Neuronal stem cell (in vitro differentiated cells): ENCODE measurements at regions not wholly inside any gene's neighbourhood (a gene's known extent, or its start where the extent isn't known, plus 50 kb on each side); places are given as distances from the start of the nearest gene placed in this dataset.
"Not testable (repeated sequence)": the region's sequence is repeated elsewhere in the genome, so short reads cannot be mapped to it uniquely, and the experiment has no call there.

Experiments used
- DNase-seq: peaks from one replicate; pipeline ENCODE4 v3.0.0-alpha.2; 2013; ENCODE audit warnings: low spot score
- H2AFZ ChIP-seq: one replicate; pipeline ENCODE4 v1.6.1; 2013; ENCODE audit warnings: mild to moderate bottlenecking, low read length, inconsistent platforms
- H2AK5ac ChIP-seq: 2 replicates; pipeline ENCODE4 v1.6.1; 2013; ENCODE audit warnings: low read depth, mild to moderate bottlenecking, inconsistent platforms, low read length, moderate library complexity, mixed read lengths
- H2BK120ac ChIP-seq: 2 replicates; pipeline ENCODE4 v1.6.1; 2013; ENCODE audit warnings: low read depth, mild to moderate bottlenecking, inconsistent platforms, low read length, moderate library complexity, mixed read lengths
- H2BK12ac ChIP-seq: one replicate; pipeline ENCODE4 v1.6.1; 2013; ENCODE audit warnings: low read length, inconsistent platforms
- H2BK15ac ChIP-seq: 2 replicates; pipeline ENCODE4 v1.6.1; 2013; ENCODE audit warnings: mild to moderate bottlenecking, low read length, inconsistent platforms, mixed read lengths
- H2BK5ac ChIP-seq: one replicate; pipeline ENCODE4 v1.6.1; 2013; ENCODE audit warnings: inconsistent platforms, mild to moderate bottlenecking, low read length, moderate library complexity
- H3K14ac ChIP-seq: one replicate; pipeline ENCODE4 v1.6.1; 2013; ENCODE audit warnings: low read length, inconsistent platforms
- H3K18ac ChIP-seq: 2 replicates; pipeline ENCODE4 v1.6.1; 2013; ENCODE audit warnings: low read length, inconsistent platforms
- H3K23ac ChIP-seq: 2 replicates; pipeline ENCODE4 v1.6.1; 2013; ENCODE audit warnings: low read depth, mild to moderate bottlenecking, mixed read lengths, low read length, inconsistent platforms; ENCODE audit not compliant: poor library complexity
- H3K27ac ChIP-seq: replicated peaks from 3 replicates; pipeline ENCODE4 v1.5.1; 2013; ENCODE audit warnings: low read length, inconsistent platforms
- H3K27me3 ChIP-seq, 3 experiments: 2 replicates each; pipeline ENCODE4 v1.6.1; 2013; ENCODE audit warnings: low read length in 3 of 3, mild to moderate bottlenecking in 2 of 3, inconsistent platforms in 1 of 3, low read depth in 1 of 3, mixed read lengths in 1 of 3, moderate library complexity in 1 of 3; ENCODE audit not compliant: control insufficient read depth in 3 of 3, insufficient read depth in 3 of 3
- H3K36me3 ChIP-seq, 2 donors: replicated peaks in 1 of 2; 2 replicates each; pipeline ENCODE4 v1.6.1; 2013; ENCODE audit warnings: low read length in 2 of 2; ENCODE audit not compliant: control insufficient read depth in 2 of 2, insufficient read depth in 2 of 2
- H3K4ac ChIP-seq: 2 replicates; pipeline ENCODE4 v1.6.1; 2013; ENCODE audit warnings: inconsistent platforms, mild to moderate bottlenecking, low read length, moderate library complexity
- H3K4me1 ChIP-seq, 2 donors: 1 replicate in 1 of 2; 2 replicates in 1 of 2; pipeline ENCODE4 v1.6.1; 2013; ENCODE audit warnings: low read length in 2 of 2, low read depth in 1 of 2; ENCODE audit not compliant: control insufficient read depth in 2 of 2, insufficient read depth in 1 of 2
- H3K4me2 ChIP-seq: one replicate; pipeline ENCODE4 v1.6.1; 2013; ENCODE audit warnings: mild to moderate bottlenecking, low read length, inconsistent platforms; ENCODE audit not compliant: insufficient read depth, poor library complexity, severe bottlenecking
- H3K4me3 ChIP-seq, 2 donors: 2 replicates each; pipeline ENCODE4 v1.5.1; 2013; ENCODE audit warnings: low read length in 2 of 2, mild to moderate bottlenecking in 2 of 2, inconsistent platforms in 1 of 2, moderate library complexity in 1 of 2
- H3K79me1 ChIP-seq: one replicate; pipeline ENCODE4 v1.6.1; 2013; ENCODE audit warnings: low read depth, mild to moderate bottlenecking, inconsistent platforms, low read length, moderate library complexity
- H3K9ac ChIP-seq: one replicate; pipeline ENCODE4 v1.6.1; 2013; ENCODE audit warnings: mild to moderate bottlenecking, low read depth, low read length, inconsistent platforms; ENCODE audit not compliant: poor library complexity
- H3K9me3 ChIP-seq, 2 donors: replicated peaks in 1 of 2; 2 replicates each; pipeline versions ENCODE3 to v1.6.1; 2013; ENCODE audit warnings: low read length in 2 of 2, mild to moderate bottlenecking in 2 of 2, inconsistent platforms in 1 of 2, low read depth in 1 of 2, mixed read lengths in 1 of 2, moderate library complexity in 1 of 2; ENCODE audit not compliant: control insufficient read depth in 2 of 2, insufficient read depth in 1 of 2
- H4K8ac ChIP-seq: one replicate; pipeline ENCODE4 v1.6.1; 2013; ENCODE audit warnings: low read depth, mild to moderate bottlenecking, inconsistent platforms, low read length, moderate library complexity
- H4K91ac ChIP-seq: one replicate; pipeline ENCODE4 v1.6.1; 2013; ENCODE audit warnings: low read length, low read depth, mild to moderate bottlenecking, inconsistent platforms; ENCODE audit not compliant: poor library complexity
- WGBS, 2 donors: extraction: QIAGEN DNeasy Blood & Tissue Kit; methylation state at CpG; one replicate each; pipeline ENCODE4 v1.1.7; 2013; ENCODE audit warnings: missing lambda C conversion rate in 2 of 2, mixed read lengths in 1 of 2; ENCODE audit not compliant: insufficient read length in 2 of 2, insufficient replicate concordance in 1 of 2; ENCODE audit errors: extremely low coverage in 2 of 2; 5-methylcytosine and 5-hydroxymethylcytosine counted together

DNA sequence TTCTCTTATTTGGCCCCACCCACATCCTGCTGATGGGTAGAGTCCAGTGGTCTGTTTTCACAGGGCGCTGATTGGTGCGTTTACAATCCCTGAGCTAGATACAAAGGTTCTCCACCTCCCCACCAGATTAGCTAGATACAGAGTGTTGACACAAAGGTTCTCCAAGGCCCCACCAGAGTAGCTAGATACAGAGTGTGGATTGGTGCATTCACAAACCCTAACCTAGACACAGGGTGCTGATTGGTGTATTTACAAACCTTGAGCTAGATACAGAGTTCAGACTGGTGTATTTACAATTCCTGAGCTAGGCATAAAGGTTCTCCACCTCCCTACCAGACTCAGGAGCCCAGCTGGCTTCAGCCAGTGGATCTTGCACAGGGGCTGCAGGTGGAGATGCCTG lies 326.4 kb upstream of the USP9Y start:
- not testable (repeated sequence) for H2AK5ac ChIP-seq, H3K14ac ChIP-seq, H3K18ac ChIP-seq, DNase-seq, H3K4ac ChIP-seq, H3K4me3 ChIP-seq, H2BK12ac ChIP-seq, H3K9me3 ChIP-seq, H3K27ac ChIP-seq, H3K4me1 ChIP-seq, H2BK15ac ChIP-seq, H2BK5ac ChIP-seq, H3K4me2 ChIP-seq, H3K9ac ChIP-seq, H3K79me1 ChIP-seq, H3K36me3 ChIP-seq, H2AFZ ChIP-seq, H4K8ac ChIP-seq, H3K27me3 ChIP-seq, H4K91ac ChIP-seq, H2BK120ac ChIP-seq, H3K23ac ChIP-seq
- WGBS, 2 donors, result no CpG with 5 or more reads among the region's 2 CpGs

GRCh38 chrY:12391655-12392559 lies 309.1 kb upstream of the USP9Y start:
- H2AFZ ChIP-seq, DNase-seq, H3K4me1 ChIP-seq, H3K4ac ChIP-seq, H3K36me3 ChIP-seq, H3K14ac ChIP-seq, H3K9ac ChIP-seq, H4K8ac ChIP-seq, H2BK120ac ChIP-seq, H3K79me1 ChIP-seq, H3K23ac ChIP-seq, H3K27ac ChIP-seq, H4K91ac ChIP-seq, H2AK5ac ChIP-seq, H2BK15ac ChIP-seq, H3K9me3 ChIP-seq, H3K4me3 ChIP-seq, H3K27me3 ChIP-seq, H3K18ac ChIP-seq, H2BK12ac ChIP-seq, H3K4me2 ChIP-seq, H2BK5ac ChIP-seq: not testable (repeated sequence)
- WGBS, 2 donors, result no CpG with 5 or more reads among the region's 17 CpGs

- Histone ChIP-seq H3K36me3 (no peaks in the 10 kb centered on the region), H2BK5ac (no peak overlapping the region), H2BK12ac (no peak overlapping the region), H3K4me1 (no peaks in the 10 kb centered on the region), H3K79me1 (no peaks in the 10 kb centered on the region), H3K4me3 (no peak overlapping the region), H4K8ac (no peak overlapping the region), H3K14ac (no peak overlapping the region), H2AK5ac (no peak overlapping the region), H2AFZ (no peak overlapping the region), H3K18ac (no peak overlapping the region), H3K9me3 (no peaks in the 10 kb centered on the region), H3K4me2 (no peak overlapping the region), H3K27ac (no peak overlapping the region), H2BK120ac (no peak overlapping the region), H2BK15ac (no peak overlapping the region), H3K23ac (no peak overlapping the region), H3K27me3 (no peaks in the 10 kb centered on the region), H3K9ac (no peak overlapping the region), H4K91ac (no peak overlapping the region), H3K4ac (no peak overlapping the region)
- DNase-seq, result no peak
- WGBS, 2 donors, result no CpG with 5 or more reads among the region's 8 CpGs
Measured at GRCh38 chrY:12393190-12393589, 307.8 kb upstream of the USP9Y start.

- not testable (repeated sequence) for H3K23ac ChIP-seq, H2BK5ac ChIP-seq, H3K79me1 ChIP-seq, H3K27ac ChIP-seq, H3K9ac ChIP-seq, H2AFZ ChIP-seq, H3K18ac ChIP-seq, H2BK12ac ChIP-seq, H2BK120ac ChIP-seq, H3K4ac ChIP-seq, H2BK15ac ChIP-seq, H3K4me3 ChIP-seq, H2AK5ac ChIP-seq, H4K91ac ChIP-seq, H3K36me3 ChIP-seq, H3K4me1 ChIP-seq, DNase-seq, H3K27me3 ChIP-seq, H3K9me3 ChIP-seq, H3K14ac ChIP-seq, H4K8ac ChIP-seq
- WGBS, 2 donors, result no CpG with 5 or more reads among the region's 5 CpGs
- peak overlapping the region; percentile 11 for H3K4me2 ChIP-seq
Measured at GRCh38 chrY:12395381-12396120, 305.5 kb upstream of the USP9Y start.
